ENCODE measurements at regions not wholly inside any gene's neighbourhood (a gene's known extent, or its start where the extent isn't known, plus 50 kb on each side); places are given as distances from the start of the nearest gene placed in this dataset.

DNA sequence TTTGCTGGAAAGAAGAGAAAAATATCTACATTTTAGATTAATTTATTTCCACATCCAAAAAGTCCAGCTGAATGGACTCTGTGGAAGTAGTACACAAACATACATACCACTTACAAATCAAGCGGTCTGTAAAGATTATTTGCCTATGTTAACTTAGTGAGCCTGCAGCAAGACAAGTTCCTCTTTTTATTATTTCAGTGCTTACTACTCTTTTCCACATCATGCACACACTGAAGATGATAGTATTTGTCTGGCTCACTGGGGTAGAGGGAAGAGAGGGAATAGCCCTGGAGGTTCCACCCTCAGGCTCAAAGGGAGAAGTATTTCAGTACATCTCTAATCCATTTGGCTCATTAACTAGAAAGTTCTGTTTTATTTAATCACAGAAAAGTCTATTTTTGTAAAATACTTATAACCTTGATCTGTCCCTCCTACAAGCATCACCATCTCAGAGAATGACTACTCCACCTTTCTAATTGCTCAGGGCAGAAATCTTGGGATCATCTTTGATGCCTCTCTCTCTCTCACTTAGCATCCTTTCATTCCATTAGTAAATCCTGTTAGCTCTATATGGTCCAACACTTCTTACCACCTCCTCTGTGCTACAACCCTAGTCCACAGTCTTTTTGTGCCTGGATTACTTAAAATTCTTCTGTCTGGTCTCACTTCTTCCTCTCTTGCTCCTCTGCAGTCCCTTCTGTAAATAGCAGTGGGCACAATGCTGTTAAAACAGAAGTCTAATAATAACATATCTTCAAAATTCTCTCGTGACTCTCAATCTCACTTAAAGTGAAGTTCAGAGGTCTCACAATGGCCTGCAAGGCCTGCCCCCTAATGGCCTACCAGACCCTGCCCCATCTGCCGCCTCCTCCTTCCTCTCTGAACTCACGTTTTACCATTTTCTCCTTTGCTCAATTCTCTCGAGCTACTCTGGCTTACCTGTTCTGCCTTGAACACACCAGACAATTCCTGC is 64.3 kb upstream of the CCDC6 start:
- TF ChIP-seq IKZF2 (IDR thresholded peaks at IDR 0.05): no peak
- TF ChIP-seq, protein P1, sequence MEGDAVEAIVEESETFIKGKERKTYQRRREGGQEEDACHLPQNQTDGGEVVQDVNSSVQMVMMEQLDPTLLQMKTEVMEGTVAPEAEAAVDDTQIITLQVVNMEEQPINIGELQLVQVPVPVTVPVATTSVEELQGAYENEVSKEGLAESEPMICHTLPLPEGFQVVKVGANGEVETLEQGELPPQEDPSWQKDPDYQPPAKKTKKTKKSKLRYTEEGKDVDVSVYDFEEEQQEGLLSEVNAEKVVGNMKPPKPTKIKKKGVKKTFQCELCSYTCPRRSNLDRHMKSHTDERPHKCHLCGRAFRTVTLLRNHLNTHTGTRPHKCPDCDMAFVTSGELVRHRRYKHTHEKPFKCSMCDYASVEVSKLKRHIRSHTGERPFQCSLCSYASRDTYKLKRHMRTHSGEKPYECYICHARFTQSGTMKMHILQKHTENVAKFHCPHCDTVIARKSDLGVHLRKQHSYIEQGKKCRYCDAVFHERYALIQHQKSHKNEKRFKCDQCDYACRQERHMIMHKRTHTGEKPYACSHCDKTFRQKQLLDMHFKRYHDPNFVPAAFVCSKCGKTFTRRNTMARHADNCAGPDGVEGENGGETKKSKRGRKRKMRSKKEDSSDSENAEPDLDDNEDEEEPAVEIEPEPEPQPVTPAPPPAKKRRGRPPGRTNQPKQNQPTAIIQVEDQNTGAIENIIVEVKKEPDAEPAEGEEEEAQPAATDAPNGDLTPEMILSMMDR (IDR thresholded peaks at IDR 0.05 in 2 of 3, conservative IDR thresholded peaks at IDR 0.05 in 1 of 3; ENCODE audit: control insufficient read depth in 2 of 3, extremely low read depth in 1 of 3, insufficient read depth in 1 of 3, low read depth in 3 of 3, low read length in 3 of 3): 0 out of 6 replicates have a peak, but pooled peaks of 1 of the 3 experiments have one; percentile 2
- TF ChIP-seq MYC (IDR thresholded peaks at IDR 0.05; ENCODE audit: insufficient read depth, insufficient read length, insufficient replicate concordance, low read length, severe bottlenecking): no peak
- FAIRE-seq (no peak), ATAC-seq (peak; percentile 77), DNase-seq (ENCODE audit: low read depth, low spot score) (no peak)
- H3K9me3 ChIP-seq (replicated peaks; ENCODE audit: control insufficient read depth, insufficient read depth, low read length): no peaks in the 10 kb centered on the region
- SMC1A ChIA-PET (ENCODE audit: uncharacterized antibody, unreplicated experiment): interaction anchor here (1.1 to 1.6 kb wide), 2 partner anchors 13 to 340 kb away, joined by 3 to 4 read pairs; no protein-coding TSS in a partner anchor
- in situ Hi-C loops (cut with MboI): no loop called here
- intact Hi-C loops (cut with micrococcal nuclease; ENCODE audit: unreplicated experiment): no loop called here
- no peak overlapping the region for H3K9ac ChIP-seq (ENCODE audit: control insufficient read depth, insufficient read depth, low read length)
- H4K20me1 ChIP-seq (ENCODE audit: control insufficient read depth, insufficient read depth): no peaks in the 10 kb centered on the region
- 21% methylated on average over 5 of the region's 5 CpGs for WGBS (ENCODE audit: insufficient coverage, insufficient replicate concordance, low lambda C conversion rate, missing lambda C conversion rate)
- no peak overlapping the region for H2AFZ ChIP-seq (ENCODE audit: control insufficient read depth, low read depth, low read length)
- no peak overlapping the region for H3K4me3 ChIP-seq
- H3K27ac ChIP-seq (ENCODE audit: control insufficient read depth, insufficient read depth): no peak overlapping the region
- H3K4me2 ChIP-seq (ENCODE audit: control insufficient read depth, insufficient read depth): no peak overlapping the region
- RAD21 ChIA-PET (ENCODE audit: unreplicated experiment): no interaction called here
- H3K27me3 ChIP-seq (replicated peaks in 1 of 2; ENCODE audit: control insufficient read depth in 2 of 2, insufficient read depth in 2 of 2, low read length in 1 of 2): no peaks in the 10 kb centered on the region
- BruUV-seq (replicated peaks): no TSS peak
- CTCF ChIA-PET: interaction anchor here (0.5 to 2.3 kb wide), 5 partner anchors 10 to 595 kb away, joined by 3 to 11 read pairs (median 4); no protein-coding TSS in a partner anchor
- 0 out of 2 replicates have a peak, but pooled peaks cover 5% of the 10 kb centered on the region for H3K4me1 ChIP-seq (ENCODE audit: control insufficient read depth, insufficient read depth, low read length)
- H3K36me3 ChIP-seq (ENCODE audit: control insufficient read depth in 2 of 2, insufficient read depth in 2 of 2, low read length in 1 of 2): no peaks in the 10 kb centered on the region
- no peaks in the 10 kb centered on the region for H3K79me2 ChIP-seq (ENCODE audit: control insufficient read depth, insufficient read depth, low read length)
- POLR2A ChIA-PET: interaction anchor here (0.6 kb wide), 1 partner anchor 110 kb away, joined by 4 read pairs; no protein-coding TSS in a partner anchor

All from GM12878 (cell line).